ELR (cell line): ENCODE measurements at regions not wholly inside any gene's neighbourhood (a gene's known extent, or its start where the extent isn't known, plus 50 kb on each side); places are given as distances from the start of the nearest gene placed in this dataset.
A peak's percentile ranks its signal among the peaks of the same experiment; 100 is the strongest.

Experiments used
- DNase-seq: peaks from one replicate; pipeline ENCODE4 v3.0.0-alpha.2; 2015; ENCODE audit warnings: low read depth

DNA sequence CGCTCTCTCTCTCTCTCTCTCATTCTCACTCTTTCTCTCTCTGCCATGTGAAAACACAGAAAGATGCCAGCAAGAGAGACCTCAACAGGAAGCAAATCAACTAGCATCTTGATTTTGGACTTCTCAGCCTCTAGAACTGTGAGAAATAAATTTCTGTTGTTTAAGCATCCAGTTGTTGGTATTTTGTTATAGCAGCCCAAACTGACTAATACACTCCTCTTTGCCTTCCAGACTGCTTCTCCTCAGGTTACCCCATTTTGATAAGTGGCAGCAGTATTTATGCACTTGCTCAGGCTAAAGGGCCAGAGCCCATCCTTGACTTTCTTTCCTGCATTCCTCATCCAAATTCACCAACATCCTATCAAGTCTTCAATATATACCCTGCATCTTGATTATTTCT is 76.6 kb upstream of the NANOGP8 start:
- DNase-seq, result no peak

DNA sequence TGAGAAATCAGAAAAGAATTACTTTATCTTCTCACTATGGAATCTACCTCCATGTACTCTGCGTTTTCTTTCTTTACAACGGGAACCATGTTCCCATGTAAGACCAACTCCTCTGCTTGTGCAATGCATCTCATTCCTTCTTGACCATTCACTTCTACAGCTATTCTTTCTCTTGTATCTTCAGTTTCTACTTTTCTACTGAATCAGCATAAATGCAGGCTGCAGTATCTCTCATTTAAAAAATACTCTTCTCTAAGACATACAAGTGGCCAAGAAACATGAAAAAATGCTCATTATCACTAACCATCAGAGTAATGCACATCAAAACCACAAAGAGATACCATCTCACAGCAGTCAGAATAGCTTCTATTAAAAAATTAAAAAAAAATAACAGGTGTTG is 74.1 kb upstream of the NANOGP8 start:
- no peak for DNase-seq

DNA sequence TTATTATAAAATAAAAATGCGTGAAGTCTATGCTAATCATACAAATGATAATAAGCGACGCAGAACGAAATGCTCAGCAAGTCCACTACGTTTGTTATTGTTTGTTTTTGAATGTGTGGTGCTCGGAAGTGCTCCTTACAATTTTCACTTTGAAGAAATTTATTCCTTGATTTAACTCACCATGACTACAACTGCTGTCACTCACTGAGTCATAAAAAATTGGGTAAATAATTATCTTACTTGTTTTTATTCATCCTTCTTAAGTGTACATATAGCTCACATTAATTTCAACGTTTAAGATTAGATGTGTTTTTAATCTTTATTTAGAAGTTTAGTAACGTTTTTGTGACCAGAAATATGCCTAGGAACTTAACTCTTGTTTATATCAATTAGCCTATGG is 66.7 kb upstream of the NANOGP8 start:
- DNase-seq, result no peak

DNA sequence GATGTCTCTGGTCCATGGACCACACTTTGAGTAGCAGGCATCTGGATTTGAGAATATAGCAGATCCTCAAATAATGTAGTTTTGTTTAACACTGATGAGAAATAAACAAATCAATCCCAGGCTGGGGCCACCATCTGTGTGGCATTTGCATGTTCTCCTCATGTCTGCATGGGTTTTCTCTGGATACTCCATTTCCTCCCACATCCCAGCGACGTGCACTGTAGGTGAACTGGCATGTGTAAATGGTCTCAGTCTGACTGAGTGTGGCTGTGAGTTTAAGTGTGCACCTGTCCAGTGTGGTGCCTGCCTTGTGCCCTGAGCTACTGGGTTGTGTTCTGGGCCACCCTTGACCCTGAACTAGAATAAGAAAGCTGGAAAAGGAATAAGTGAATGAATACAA is 66.3 kb upstream of the NANOGP8 start:
- DNase-seq, result no peak

DNA sequence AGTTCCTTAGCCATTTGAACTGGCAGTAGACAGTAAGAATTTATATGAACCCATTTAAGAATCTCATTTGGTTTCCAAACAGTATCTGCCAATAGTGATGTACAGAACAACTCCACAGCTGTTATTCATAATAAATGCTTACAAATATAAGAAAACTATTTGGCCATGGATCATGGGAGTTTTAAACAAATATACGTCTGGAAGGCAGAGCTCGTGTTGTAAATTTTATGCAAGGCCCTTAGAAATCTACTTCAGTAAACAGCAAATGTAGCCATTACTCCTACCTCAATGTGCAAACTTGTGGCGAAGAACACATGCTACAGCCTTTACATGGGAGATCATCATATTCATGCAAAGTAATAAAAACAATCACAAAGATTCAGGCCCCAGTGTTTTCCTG is 65.3 kb upstream of the NANOGP8 start:
- no peak for DNase-seq

DNA sequence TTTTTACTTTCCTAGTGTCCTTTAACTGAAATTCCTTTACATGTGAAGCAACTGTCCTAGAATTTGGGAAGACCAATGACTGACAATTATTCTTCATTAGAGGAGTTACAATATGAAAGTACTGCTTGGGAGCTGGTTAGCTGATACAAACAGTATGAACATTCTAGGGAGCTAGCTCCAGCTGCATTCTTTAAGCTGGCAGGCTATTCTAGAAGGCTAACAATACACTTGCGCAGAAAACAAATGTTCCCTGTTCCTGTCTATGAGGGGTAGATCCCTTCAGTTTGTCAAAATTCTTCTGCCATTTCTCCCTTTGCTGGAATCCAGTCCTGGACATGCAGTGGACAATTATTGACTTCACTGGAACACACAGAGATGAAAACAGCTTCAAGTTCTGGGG is 60.2 kb upstream of the NANOGP8 start:
- no peak for DNase-seq

DNA sequence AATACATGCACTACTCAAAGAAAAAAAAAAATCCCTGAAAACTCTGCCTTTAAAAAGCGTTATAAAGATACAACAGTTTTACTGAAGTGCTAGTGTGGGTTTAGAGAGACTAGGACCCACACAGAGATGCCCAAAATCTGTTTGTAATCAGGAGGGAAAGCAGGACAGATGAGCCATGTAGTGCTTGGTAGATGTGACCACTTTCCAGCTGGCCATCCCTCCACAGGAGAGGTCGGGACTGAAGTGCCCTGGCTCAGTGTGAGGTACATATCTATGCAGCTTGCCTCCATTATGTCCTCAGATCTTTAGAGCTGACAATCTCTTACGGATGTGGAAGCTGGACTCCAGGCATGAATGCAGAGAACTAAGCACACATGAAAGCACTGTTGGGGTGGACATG is 57.5 kb upstream of the NANOGP8 start:
- DNase-seq, result no peak

DNA sequence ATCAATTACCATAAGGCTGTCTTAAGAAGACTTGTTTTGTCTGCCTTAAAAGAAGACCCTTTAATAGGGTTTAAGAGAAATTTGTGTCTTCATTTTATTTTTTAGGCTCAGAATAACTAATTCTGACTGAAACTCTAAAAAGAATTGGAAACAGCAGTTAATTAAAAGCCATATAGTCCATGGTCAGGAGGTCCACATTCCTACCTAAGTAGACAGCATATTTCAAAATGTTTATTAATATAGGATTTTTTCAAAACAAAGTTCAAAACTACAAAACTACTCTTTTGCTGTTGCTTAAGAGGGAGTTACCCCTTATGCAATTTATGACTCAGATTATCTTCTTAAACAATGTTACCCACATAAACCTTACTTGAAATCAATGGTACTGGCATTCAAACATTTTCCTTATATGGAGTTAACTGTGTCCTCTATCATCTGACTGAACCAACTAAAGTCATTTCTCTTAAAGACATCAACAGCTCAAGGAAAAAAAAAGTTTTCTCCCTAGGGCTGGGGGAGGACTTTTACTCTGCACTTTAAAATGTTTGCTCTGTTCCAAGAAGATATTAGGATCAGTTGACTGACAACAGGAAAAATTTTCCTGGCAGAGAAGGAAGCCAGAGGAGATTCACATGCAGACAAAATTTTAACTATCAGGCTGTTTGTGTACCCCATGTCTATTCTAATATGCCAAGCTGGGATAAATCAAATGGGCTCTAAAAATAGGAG is 56.8 kb upstream of the NANOGP8 start:
- peak; percentile 79 for DNase-seq

DNA sequence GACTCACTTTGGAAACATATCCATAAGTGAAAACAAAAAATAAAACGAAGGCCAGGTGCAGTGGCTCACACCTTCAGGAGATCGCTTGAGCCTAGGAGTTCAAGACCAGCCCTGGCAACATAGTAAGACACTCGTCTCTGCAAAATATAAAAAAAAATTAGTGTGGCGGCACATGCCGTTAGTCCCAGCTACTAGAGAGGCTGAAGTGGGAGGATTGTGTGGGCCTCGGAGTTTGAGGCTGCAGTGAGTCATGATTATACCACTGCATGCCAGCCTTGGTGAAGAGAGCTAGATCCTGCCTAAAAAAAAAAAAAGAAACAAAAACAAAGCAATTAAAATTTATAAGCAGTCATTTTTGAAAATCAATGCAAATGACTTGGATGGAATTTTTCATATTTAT is 54.7 kb upstream of the NANOGP8 start:
- no peak for DNase-seq

DNA sequence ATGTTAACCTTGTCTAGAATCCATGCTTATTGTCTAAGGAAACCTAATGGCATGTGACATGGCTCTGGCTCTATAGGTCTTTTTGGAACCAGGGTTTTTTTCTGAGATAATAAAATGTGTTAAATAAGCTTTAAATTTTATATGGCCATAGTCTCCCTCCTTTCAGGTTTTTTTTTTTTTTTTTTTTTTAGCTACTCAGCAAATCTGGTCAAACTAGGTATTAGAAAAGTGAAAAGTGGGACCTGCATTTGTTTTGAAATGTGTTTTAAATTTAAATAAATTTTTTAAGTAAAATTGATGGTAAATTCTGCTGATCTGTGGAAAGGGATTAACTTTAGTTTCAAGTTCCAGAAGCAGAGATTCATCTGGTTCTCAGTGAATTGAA is 52.1 kb upstream of the NANOGP8 start:
- DNase-seq, result no peak

DNA sequence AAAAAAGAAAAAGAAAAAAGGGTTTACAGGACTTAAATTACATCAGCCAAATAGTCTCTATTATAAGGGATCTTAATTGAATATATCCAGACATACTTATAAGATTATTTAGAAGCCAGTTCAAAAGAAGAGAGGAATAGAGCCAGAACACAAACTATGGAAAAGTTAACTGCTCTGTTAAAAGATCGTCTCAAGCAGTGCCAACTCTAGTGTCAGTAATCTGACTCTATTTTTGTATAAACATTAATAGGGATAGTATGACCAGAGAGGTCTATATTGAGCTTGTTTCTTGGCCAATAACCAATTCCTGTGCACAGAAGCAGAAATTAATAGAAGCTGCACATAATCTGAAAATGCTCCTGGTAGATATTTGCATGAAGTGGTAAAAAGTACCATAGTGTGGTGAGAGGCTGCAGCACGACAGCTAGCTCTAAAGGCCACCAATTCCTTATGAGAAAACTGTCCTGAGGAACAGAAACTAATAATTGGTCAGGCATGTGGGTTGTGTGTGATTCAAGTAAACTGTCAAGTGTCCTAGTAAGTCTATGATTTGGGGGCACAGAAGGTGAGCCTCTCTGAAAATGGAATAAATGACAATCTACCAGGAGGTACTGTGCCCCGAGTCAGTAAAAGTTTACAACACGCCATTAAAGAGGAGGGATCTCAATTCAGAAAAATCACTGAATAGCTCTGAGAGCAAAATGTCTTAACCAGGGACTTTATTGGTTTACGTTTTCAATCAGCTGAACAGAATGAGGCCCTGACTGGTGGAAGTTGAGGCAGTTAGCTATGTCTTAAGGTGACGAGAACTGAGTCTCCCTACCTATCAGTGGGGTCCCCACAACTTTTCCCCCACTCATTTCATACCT is 51.5 kb upstream of the NANOGP8 start:
- no peak for DNase-seq
